NCI-H460 (cell line): ENCODE measurements at regions not wholly inside any gene's neighbourhood (a gene's known extent, or its start where the extent isn't known, plus 50 kb on each side); places are given as distances from the start of the nearest gene placed in this dataset.
"Not testable (repeated sequence)": the region's sequence is repeated elsewhere in the genome, so short reads cannot be mapped to it uniquely, and the experiment has no call there.

Experiments used
- DNase-seq: peaks from one replicate; pipeline ENCODE4 v3.0.0-alpha.2; 2016; ENCODE audit warnings: low read depth; ENCODE audit errors: extremely low read depth

DNA sequence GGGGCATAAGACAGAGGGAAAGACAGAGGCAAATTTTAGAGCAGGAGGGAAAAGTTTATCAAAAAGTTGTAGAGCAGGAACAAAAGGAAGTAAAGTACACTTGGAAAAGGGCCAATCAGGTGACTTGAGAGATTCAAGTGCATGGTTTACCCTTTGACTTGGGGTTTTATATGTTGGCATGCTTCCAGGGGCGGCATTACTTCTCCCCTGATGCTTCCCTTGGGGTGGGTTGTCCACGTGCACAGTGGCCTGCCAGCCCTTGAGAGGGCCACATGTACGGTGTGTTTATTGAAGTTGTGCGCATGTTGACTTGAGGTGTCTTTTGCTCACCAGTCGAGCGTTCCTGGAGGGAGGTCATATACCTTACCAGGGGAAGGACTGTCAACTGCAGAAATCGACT lies 259.5 kb upstream of the JARID2 start:
- DNase-seq, result no peak

- DNase-seq, result no peak
Measured at GRCh38 chr6:14987490-14987889, 258.4 kb upstream of the JARID2 start.

DNA sequence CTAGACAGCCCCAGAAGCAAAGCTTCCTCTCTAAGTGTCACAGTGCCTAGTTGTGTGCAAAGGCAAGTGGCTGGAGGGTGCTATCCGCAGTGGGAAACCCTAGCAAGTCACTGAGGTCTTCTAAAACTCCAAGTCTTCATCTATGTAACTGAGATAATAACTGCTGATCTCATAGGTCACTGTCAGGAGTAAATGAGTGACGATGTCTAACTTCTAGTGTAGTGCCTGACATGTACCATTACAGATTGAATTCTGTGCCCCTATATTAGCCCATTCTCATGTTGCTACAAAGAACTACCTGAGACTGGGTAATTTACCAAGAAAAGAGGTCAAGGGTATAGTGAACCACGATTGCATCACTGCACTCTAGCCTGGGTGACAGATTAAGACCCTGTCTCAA lies 253.5 kb upstream of the JARID2 start:
- no peak for DNase-seq

DNA sequence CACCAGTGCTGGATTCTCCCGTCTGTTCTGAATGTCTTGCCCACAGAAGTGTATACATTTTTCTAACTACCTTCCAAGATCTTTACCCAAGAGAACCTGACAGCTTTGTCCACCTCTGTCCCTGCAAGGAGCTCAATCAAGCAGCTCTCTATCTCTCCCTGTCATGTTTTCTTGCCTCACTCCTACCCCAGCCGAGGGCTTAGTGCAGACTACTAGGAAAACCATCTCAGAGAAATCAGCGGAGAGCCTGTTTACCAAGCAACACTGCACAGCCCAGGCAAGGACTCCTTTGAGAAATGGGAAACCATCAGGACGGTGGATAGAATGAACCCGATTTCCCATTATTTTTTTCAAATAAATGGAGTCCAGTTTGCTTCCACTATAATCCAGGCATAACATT lies 250.7 kb upstream of the JARID2 start:
- no peak for DNase-seq

- DNase-seq, result no peak
Measured at GRCh38 chr6:14995966-14996602, 249.8 kb upstream of the JARID2 start.

GRCh38 chr6:14996892-14997291 lies 249.0 kb upstream of the JARID2 start:
- DNase-seq, result no peak

DNA sequence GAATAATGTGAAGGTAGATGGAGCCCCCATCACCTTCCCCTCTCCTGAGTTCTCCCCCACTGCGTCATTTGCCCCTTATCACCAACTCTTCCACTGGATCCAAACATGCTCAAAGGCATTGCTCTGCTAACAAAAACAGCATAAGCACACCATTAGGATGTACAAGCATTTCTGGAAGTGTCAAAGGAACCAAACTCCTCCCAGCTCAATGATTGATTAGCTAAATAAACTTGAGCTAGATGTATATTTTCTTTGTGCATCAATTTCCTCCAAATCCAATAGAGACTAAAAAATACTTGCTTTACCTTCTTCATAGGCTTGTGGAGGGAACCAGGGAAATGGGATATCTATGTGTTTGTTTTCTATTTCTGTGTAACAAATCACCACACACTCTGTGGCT lies 248.4 kb upstream of the JARID2 start:
- no peak for DNase-seq

- no peak for DNase-seq
Measured at GRCh38 chr6:14999106-14999505, 246.8 kb upstream of the JARID2 start.

DNA sequence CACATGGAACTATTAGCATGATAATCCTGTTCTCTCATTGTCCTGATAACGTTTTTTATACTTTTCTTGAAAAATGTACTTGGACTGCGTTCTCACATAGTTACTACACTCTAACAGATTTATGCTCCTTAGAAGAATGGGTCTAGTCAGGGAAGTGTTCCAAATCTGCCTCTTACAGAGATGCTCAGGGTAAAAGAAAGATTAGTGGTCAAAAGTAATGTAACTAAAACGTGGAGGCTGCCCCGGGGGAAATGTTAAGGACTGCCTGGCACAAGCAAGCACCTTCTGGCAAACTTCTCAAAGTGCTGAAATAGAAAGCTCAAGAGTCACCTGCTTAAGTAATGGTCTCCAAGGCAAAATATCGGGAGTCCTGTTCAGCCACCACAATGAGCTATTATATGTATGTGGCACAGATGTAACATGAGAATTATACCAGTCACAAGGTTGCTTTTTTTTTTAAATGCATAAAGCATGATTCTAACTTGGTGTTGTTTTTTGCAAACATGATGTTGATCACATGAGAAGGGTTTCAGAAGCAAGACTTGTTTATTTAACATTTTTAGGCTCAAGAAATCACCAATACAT lies 244.5 kb upstream of the JARID2 start:
- no peak for DNase-seq

GRCh38 chr6:15008269-15008668 lies 237.6 kb upstream of the JARID2 start:
- DNase-seq, result no peak

DNA sequence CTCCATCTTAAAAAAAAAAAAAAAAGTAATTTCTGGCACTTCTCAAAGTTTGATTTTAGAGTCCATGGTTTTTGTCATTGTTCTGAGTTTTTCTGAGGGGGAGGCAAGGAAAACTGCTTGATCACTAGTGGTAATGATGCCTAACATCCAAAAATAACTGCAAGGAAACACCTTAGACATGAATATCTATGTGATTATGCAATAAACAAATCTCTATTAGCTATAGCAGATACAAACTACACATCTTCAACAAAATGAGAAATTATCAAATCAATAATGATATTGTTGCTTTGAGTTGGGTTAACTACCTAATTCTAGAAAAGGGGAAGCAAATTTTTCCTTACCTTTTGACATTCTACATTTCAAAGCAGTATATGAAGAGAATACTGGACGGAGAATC lies 230.9 kb upstream of the JARID2 start:
- no peak for DNase-seq

GRCh38 chr6:15016813-15017212 lies 229.1 kb upstream of the JARID2 start:
- DNase-seq, result no peak

GRCh38 chr6:15017261-15017660 lies 228.6 kb upstream of the JARID2 start:
- no peak for DNase-seq

GRCh38 chr6:15017803-15018202 lies 228.1 kb upstream of the JARID2 start:
- DNase-seq, result no peak

- no peak for DNase-seq
Measured at GRCh38 chr6:15020119-15020770, 225.6 kb upstream of the JARID2 start.

DNA sequence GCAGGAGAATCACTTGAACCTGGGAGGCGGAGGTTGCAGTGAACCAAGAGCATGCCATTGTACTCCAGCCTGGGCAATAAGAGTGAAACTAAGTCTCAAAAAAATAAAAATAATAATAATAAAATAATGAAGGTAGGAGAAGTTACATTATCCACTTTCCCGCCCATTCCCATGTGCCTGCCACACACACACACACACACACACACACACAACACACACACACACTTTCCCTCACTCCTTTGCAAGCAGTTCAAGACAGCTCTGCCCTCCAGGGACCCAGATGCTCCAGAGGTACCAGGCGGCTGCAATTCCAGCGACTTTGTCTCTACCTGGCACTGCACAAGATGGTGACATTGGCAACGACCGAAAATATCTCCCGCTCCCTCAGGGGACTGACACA lies 224.8 kb upstream of the JARID2 start:
- DNase-seq, result no peak

- not testable (repeated sequence) for DNase-seq
Measured at GRCh38 chr6:15023018-15023417, 222.9 kb upstream of the JARID2 start.

DNA sequence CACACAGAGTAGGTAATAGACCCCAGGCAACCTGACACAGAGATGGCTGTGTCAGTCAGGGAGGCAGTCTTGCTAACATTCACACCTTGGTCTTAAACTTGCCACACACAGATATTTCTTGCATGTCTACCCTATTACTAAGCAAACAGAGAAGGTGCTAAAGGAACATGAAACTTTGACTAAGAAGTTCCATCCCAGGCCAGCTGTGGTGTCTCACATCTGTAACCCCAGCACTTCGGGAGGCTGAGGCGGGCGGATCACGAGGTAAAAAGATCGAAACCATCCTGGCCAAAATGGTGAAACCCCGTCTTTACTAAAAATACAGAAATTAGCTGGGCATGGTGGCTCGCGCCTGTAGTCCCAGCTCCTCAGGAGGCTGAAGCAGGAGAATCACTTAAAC lies 222.4 kb upstream of the JARID2 start:
- no peak for DNase-seq

- DNase-seq, result no peak
Measured at GRCh38 chr6:15025446-15025845, 220.4 kb upstream of the JARID2 start.

DNA sequence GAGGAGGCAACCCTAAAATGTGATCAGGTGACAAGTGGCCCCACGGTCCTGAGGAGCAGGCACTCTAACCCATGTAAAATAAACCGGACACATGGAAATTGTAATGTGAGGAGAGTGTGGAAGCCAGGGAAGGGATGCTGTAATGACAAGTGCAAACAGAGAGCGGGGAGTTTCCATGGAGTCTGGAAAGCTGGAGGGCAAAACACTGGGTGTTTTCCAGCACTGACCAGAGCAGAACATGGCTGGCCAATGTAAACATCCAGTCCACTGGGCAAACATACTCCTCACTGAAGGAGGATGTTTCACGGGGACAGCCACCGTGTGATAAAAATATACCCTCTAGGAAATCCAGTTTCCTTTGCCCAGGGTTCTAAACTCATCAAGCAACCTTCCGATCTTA lies 219.0 kb upstream of the JARID2 start:
- DNase-seq, result no peak

DNA sequence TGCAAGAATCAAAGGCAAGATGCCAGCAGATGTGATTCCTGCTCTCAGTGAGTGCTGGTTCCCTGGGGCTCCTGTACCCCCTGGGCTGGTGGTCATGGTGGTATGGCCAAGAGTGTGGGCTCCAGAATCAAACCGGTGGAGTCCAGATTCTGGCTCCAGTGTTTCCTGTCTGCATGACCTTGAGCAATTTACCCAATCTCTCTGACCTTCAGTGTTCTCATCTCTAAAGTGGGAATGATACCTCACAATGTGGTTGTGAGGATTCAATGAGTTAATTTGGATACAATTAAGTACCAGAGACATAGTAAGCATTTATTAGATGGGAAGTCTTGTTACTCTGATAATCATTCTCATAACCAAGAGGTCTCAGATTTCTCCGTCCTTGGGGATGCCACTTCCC lies 218.4 kb upstream of the JARID2 start:
- no peak for DNase-seq

- no peak for DNase-seq
Measured at GRCh38 chr6:15032015-15032414, 213.9 kb upstream of the JARID2 start.

- DNase-seq, result no peak
Measured at GRCh38 chr6:15033850-15034203, 212.0 kb upstream of the JARID2 start.
